Gastrocnemius medialis (tissue), 4 donors: ENCODE measurements at regions not wholly inside any gene's neighbourhood (a gene's known extent, or its start where the extent isn't known, plus 50 kb on each side); places are given as distances from the start of the nearest gene placed in this dataset.

Experiments
- CTCF ChIP-seq, 5 experiments: fragments of 450-650 bp in 3 of 5; fragments of 200-600 bp in 2 of 5; sonication (generic) in 2 of 5; IDR thresholded peaks in 4 of 5; conservative IDR thresholded peaks in 1 of 5; 1 replicate in 4 of 5; 2 replicates in 1 of 5; pipeline ENCODE4 v1.5.1; 2016 to 2019; ENCODE audit warnings: antibody characterized with exemption in 5 of 5, mild to moderate bottlenecking in 3 of 5, moderate library complexity in 3 of 5
- POLR2A ChIP-seq, 2 donors: fragments of 450-650 bp; IDR thresholded peaks; one replicate each; pipeline ENCODE4 v1.6.1; 2017; ENCODE audit warnings: antibody characterized with exemption in 2 of 2, mild to moderate bottlenecking in 2 of 2, moderate library complexity in 2 of 2

GRCh38 chr22:48428631-48429371 lies 1398.9 kb downstream of the BRD1 start:
- TF ChIP-seq CTCF (IDR thresholded peaks at IDR 0.05 in 4 of 5, conservative IDR thresholded peaks at IDR 0.05 in 1 of 5) (no peak), POLR2A (IDR thresholded peaks at IDR 0.05) (no peak)
